Adrenal gland (tissue), 9 donors: ENCODE measurements at regions not wholly inside any gene's neighbourhood (a gene's known extent, or its start where the extent isn't known, plus 50 kb on each side); places are given as distances from the start of the nearest gene placed in this dataset.

Source experiments
- DNase-seq, 7 donors: peaks; one replicate each; pipeline ENCODE4 v3.0.0-alpha.2; 2019 to 2020
- H3K27ac ChIP-seq, 5 donors: fragments of 200-600 bp; sonication (generic) in 4 of 5; 1 replicate in 3 of 5; 2 replicates in 2 of 5; pipeline versions ENCODE4 v1.5.1 to v1.8.0; 2016 to 2020; ENCODE audit warnings: mild to moderate bottlenecking in 1 of 5
- H3K27me3 ChIP-seq: fragments of 200-600 bp; 2 replicates; pipeline ENCODE4 v1.8.0; 2021
- H3K36me3 ChIP-seq, 2 donors: fragments of 200-600 bp; replicated peaks in 1 of 2; 1 replicate in 1 of 2; 2 replicates in 1 of 2; pipeline versions ENCODE4 v1.5.1 to v1.8.0; 2018 to 2022
- H3K4me1 ChIP-seq, 2 donors: fragments of 200-600 bp; replicated peaks in 1 of 2; 1 replicate in 1 of 2; 2 replicates in 1 of 2; pipeline versions ENCODE4 v1.5.1 to v1.8.0; 2018 to 2021
- H3K4me3 ChIP-seq, 4 donors: fragments of 200-600 bp; sonication (generic) in 3 of 4; one replicate each; pipeline ENCODE4 v1.5.1; 2016 to 2018
- H3K9me3 ChIP-seq, 3 donors: fragments of 200-600 bp; sonication (generic) in 1 of 3; replicated peaks in 1 of 3; 1 replicate in 2 of 3; 2 replicates in 1 of 3; pipeline versions ENCODE4 v1.5.1 to v1.8.0; 2016 to 2021
- CTCF ChIP-seq, 6 experiments: fragments of 450-650 bp in 4 of 6; fragments of 200-600 bp in 2 of 6; sonication (generic) in 1 of 6; IDR thresholded peaks; 1 replicate in 5 of 6; 2 replicates in 1 of 6; pipeline versions ENCODE4 v1.5.1 to v1.8.0; 2016 to 2021; ENCODE audit warnings: antibody characterized with exemption in 6 of 6, mild to moderate bottlenecking in 2 of 6, moderate library complexity in 1 of 6
- POLR2A ChIP-seq, 2 donors: fragments of 450-650 bp; IDR thresholded peaks; one replicate each; pipeline ENCODE4 v1.6.1; 2017; ENCODE audit warnings: antibody characterized with exemption in 2 of 2, mild to moderate bottlenecking in 2 of 2, moderate library complexity in 1 of 2
- WGBS, 4 donors: extraction: QIAGEN DNeasy Blood & Tissue Kit in 2 of 4; methylation state at CpG; one replicate each; pipeline versions ENCODE4 v1.1.5 to v1.1.7; 2013 to 2017; 5-methylcytosine and 5-hydroxymethylcytosine counted together
- intact Hi-C, 2 donors: fragments of 100-400 bp; cut with DNase I; formaldehyde crosslinking; loops; one replicate each; pipeline versions ENCODE4 v1.14.1 to v1.15.0; 2022 to 2023
- donor health status: healthy with polysubstance abuse.
- donor health status: Bipolar disorder and iron deficiency.
- donor health status: DM: yes; HTN: yes; CAD: no.
- donor health status: DM: no; HTN: no; CAD: no.
- donor health status: DM: no; HTN: no; CAD: no.

- intact Hi-C loops, result no loop called here
- no peak for DNase-seq
- Histone ChIP-seq H3K27ac (no peak overlapping the region), H3K4me1 (no peaks in the 10 kb centered on the region), H3K4me3 (no peak overlapping the region), H3K36me3 (no peaks in the 10 kb centered on the region), H3K27me3 (no peaks in the 10 kb centered on the region), H3K9me3 (no peaks in the 10 kb centered on the region)
- no peak for TF ChIP-seq CTCF (IDR thresholded peaks at IDR 0.05)
- no peak for TF ChIP-seq POLR2A (IDR thresholded peaks at IDR 0.05)
- WGBS, 4 donors, result 45 to 66% (median 60%) methylated on average over 3 of the region's 3 CpGs
Observed at GRCh38 chr15:55056500-55056899, 140.2 kb downstream of the RSL24D1 start.

- 48 to 56% (median 53%) methylated on average over 2 of the region's 2 CpGs for WGBS, 4 donors
- H3K27ac ChIP-seq, result no peak overlapping the region
- no peaks in the 10 kb centered on the region for H3K9me3 ChIP-seq
- no peak for TF ChIP-seq POLR2A (IDR thresholded peaks at IDR 0.05)
- TF ChIP-seq CTCF (IDR thresholded peaks at IDR 0.05), result no peak
- intact Hi-C loops, result no loop called here
- H3K36me3 ChIP-seq, result no peaks in the 10 kb centered on the region
- no peaks in the 10 kb centered on the region for H3K27me3 ChIP-seq
- H3K4me1 ChIP-seq, result no peaks in the 10 kb centered on the region
- H3K4me3 ChIP-seq, result no peak overlapping the region
- no peak for DNase-seq
Observed at GRCh38 chr15:55044162-55044561, 152.6 kb downstream of the RSL24D1 start.

- no peaks in the 10 kb centered on the region for H3K9me3 ChIP-seq
- H3K4me3 ChIP-seq, result no peak overlapping the region
- DNase-seq, result no peak
- H3K4me1 ChIP-seq, result no peaks in the 10 kb centered on the region
- TF ChIP-seq CTCF (IDR thresholded peaks at IDR 0.05) (no peak), POLR2A (IDR thresholded peaks at IDR 0.05) (no peak)
- H3K27ac ChIP-seq, result no peak overlapping the region
- intact Hi-C loops, result no loop called here
- H3K36me3 ChIP-seq, result no peaks in the 10 kb centered on the region
- 4 to 10% (median 6%) methylated on average over 1 of the region's 1 CpG for WGBS, 4 donors
- H3K27me3 ChIP-seq, result no peaks in the 10 kb centered on the region
Observed at GRCh38 chr15:55037071-55037470, 159.7 kb downstream of the RSL24D1 start.

- DNase-seq, result no peak
- H3K36me3 ChIP-seq, result no peaks in the 10 kb centered on the region
- TF ChIP-seq CTCF (IDR thresholded peaks at IDR 0.05) (no peak), POLR2A (IDR thresholded peaks at IDR 0.05) (no peak)
- 74 to 87% (median 81%) methylated on average over 2 of the region's 2 CpGs for WGBS, 4 donors
- H3K4me3 ChIP-seq, result no peak overlapping the region
- intact Hi-C loops, result no loop called here
- H3K27ac ChIP-seq, result no peak overlapping the region
- no peaks in the 10 kb centered on the region for H3K4me1 ChIP-seq
- no peaks in the 10 kb centered on the region for H3K9me3 ChIP-seq
- H3K27me3 ChIP-seq, result no peaks in the 10 kb centered on the region
Observed at GRCh38 chr15:55035749-55036148, 161.0 kb downstream of the RSL24D1 start.
